CD14-positive monocyte (primary cell): ENCODE measurements at regions not wholly inside any gene's neighbourhood (a gene's known extent, or its start where the extent isn't known, plus 50 kb on each side); places are given as distances from the start of the nearest gene placed in this dataset.

Experiments used
- DNase-seq, 3 donors: peaks; one replicate each; pipeline ENCODE4 v3.0.0-alpha.2; 2011 to 2022
- H2AFZ ChIP-seq: 2 replicates; pipeline ENCODE4 v1.6.0; 2012; ENCODE audit warnings: mild to moderate bottlenecking, low read depth, low read length, inconsistent platforms; ENCODE audit not compliant: insufficient read depth, poor library complexity, severe bottlenecking
- H3K27ac ChIP-seq, 2 donors: 1 replicate in 1 of 2; 2 replicates in 1 of 2; pipeline ENCODE4 v1.5.1; 2012 to 2013; ENCODE audit warnings: low read length in 2 of 2, control low read depth in 1 of 2, inconsistent platforms in 1 of 2, low read depth in 1 of 2, mild to moderate bottlenecking in 1 of 2
- H3K27me3 ChIP-seq, 2 donors: one replicate each; pipeline versions ENCODE4 v1.6.0 to v1.6.1; 2011 to 2013; ENCODE audit warnings: low read length in 2 of 2; ENCODE audit not compliant: control insufficient read depth in 2 of 2, insufficient read depth in 2 of 2
- H3K36me3 ChIP-seq, 2 donors: replicated peaks in 1 of 2; 1 replicate in 1 of 2; 2 replicates in 1 of 2; pipeline versions ENCODE4 v1.5.1 to v1.6.1; 2012 to 2013; ENCODE audit warnings: low read length in 2 of 2, control low read depth in 1 of 2, inconsistent platforms in 1 of 2, mild to moderate bottlenecking in 1 of 2; ENCODE audit not compliant: insufficient read depth in 2 of 2, control insufficient read depth in 1 of 2
- H3K4me1 ChIP-seq, 2 donors: 1 replicate in 1 of 2; 2 replicates in 1 of 2; pipeline versions ENCODE4 v1.5.1 to v1.6.1; 2012 to 2013; ENCODE audit warnings: low read length in 2 of 2, control low read depth in 1 of 2, inconsistent platforms in 1 of 2, mild to moderate bottlenecking in 1 of 2, moderate library complexity in 1 of 2; ENCODE audit not compliant: insufficient read depth in 2 of 2, control insufficient read depth in 1 of 2
- H3K4me2 ChIP-seq: replicated peaks from 2 replicates; pipeline ENCODE3; 2012; ENCODE audit warnings: low read length, moderate library complexity, mild to moderate bottlenecking; ENCODE audit not compliant: poor library complexity, severe bottlenecking; ENCODE audit errors: extremely low read depth
- H3K4me3 ChIP-seq, 3 experiments: fragments of 200-600 bp in 1 of 3; sonication (generic) in 1 of 3; replicated peaks in 1 of 3; 1 replicate in 2 of 3; 2 replicates in 1 of 3; pipeline ENCODE4 v1.5.1; 2011 to 2013; ENCODE audit warnings: low read length in 3 of 3, mild to moderate bottlenecking in 3 of 3, control low read depth in 2 of 3, low read depth in 2 of 3, inconsistent platforms in 1 of 3, moderate library complexity in 1 of 3
- H3K79me2 ChIP-seq: 2 replicates; pipeline ENCODE4 v1.6.0; 2012; ENCODE audit warnings: mild to moderate bottlenecking, control low read depth, inconsistent platforms, low read length, moderate library complexity; ENCODE audit not compliant: insufficient read depth
- H3K9ac ChIP-seq: 2 replicates; pipeline ENCODE4 v1.6.0; 2017; ENCODE audit warnings: low read length, mild to moderate bottlenecking; ENCODE audit not compliant: insufficient read depth, poor library complexity, severe bottlenecking
- H3K9me3 ChIP-seq, 2 donors: replicated peaks in 1 of 2; 1 replicate in 1 of 2; 2 replicates in 1 of 2; pipeline versions ENCODE4 v1.5.1 to v1.6.1; 2012 to 2013; ENCODE audit warnings: low read length in 2 of 2, control low read depth in 1 of 2; ENCODE audit not compliant: control insufficient read depth in 1 of 2, insufficient read depth in 1 of 2
- H4K20me1 ChIP-seq: 2 replicates; pipeline ENCODE4 v1.6.0; 2012; ENCODE audit warnings: mild to moderate bottlenecking, low read length, control low read depth, moderate library complexity; ENCODE audit not compliant: insufficient read depth
- H3K27ac Mint-ChIP-seq, 7 donors: one replicate each; pipeline ENCODE4 v1.8.0; 2020; ENCODE audit warnings: mild to moderate bottlenecking in 7 of 7, mixed read lengths in 7 of 7, moderate library complexity in 6 of 7, inconsistent platforms in 2 of 7
- H3K27me3 Mint-ChIP-seq, 3 donors: one replicate each; pipeline ENCODE4 v1.8.0; 2021 to 2022; ENCODE audit warnings: low read depth in 3 of 3, mild to moderate bottlenecking in 3 of 3, mixed read lengths in 3 of 3, moderate library complexity in 3 of 3, inconsistent platforms in 1 of 3
- H3K36me3 Mint-ChIP-seq, 2 donors: one replicate each; pipeline ENCODE4 v1.8.0; 2020; ENCODE audit warnings: mixed read lengths in 2 of 2, inconsistent platforms in 1 of 2, mild to moderate bottlenecking in 1 of 2
- H3K4me1 Mint-ChIP-seq: one replicate; pipeline ENCODE4 v1.8.0; 2020; ENCODE audit warnings: mild to moderate bottlenecking, mixed read lengths
- H3K4me3 Mint-ChIP-seq, 2 donors: one replicate each; pipeline ENCODE4 v1.8.0; 2020; ENCODE audit warnings: mild to moderate bottlenecking in 2 of 2, mixed read lengths in 2 of 2, moderate library complexity in 1 of 2
- H3K9me3 Mint-ChIP-seq, 7 donors: one replicate each; pipeline ENCODE4 v1.8.0; 2020 to 2022; ENCODE audit warnings: mixed read lengths in 7 of 7, mild to moderate bottlenecking in 6 of 7, moderate library complexity in 6 of 7, inconsistent platforms in 2 of 7
- WGBS: methylation state at CpG from one replicate; pipeline ENCODE4 v1.1.5; 2013; ENCODE audit warnings: missing lambda C conversion rate; ENCODE audit not compliant: insufficient coverage; 5-methylcytosine and 5-hydroxymethylcytosine counted together
- intact Hi-C, 2 donors: fragments of 100-400 bp; cut with micrococcal nuclease; formaldehyde crosslinking; loops; one replicate each; pipeline versions ENCODE4 v1.15.0 to v1.15.1; 2023
- TF ChIP-seq, protein P1 (sequence below): fragments of 200-600 bp; IDR thresholded peaks from one replicate; pipeline ENCODE4 v1.8.0; 2022; ENCODE audit warnings: antibody characterized with exemption, mild to moderate bottlenecking

DNA sequence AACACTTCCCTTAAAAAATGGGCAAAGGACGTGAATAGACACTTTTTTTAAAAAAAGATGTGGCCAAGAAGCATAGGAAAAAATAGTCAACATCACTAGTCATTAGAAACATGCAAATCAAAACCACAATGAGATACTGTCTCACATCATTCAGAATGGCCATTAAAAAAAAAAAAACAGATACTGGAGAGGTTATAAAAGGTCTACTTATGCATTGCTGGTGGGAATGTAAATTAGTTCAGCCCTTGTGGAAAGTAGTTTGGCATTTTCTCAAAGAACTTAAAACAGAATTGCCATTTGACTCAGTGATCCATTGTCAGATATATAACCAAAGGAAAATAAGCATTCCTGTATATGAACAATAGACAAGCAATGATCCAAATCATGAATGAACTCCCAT lies 352.8 kb upstream of the EPHA5 start:
- H3K4me3 Mint-ChIP-seq, result no peak overlapping the region
- Histone ChIP-seq H3K27me3 (no peaks in the 10 kb centered on the region), H3K4me2 (no peak overlapping the region), H3K27ac (no peak overlapping the region), H3K9ac (no peak overlapping the region), H3K4me3 (no peak overlapping the region), H4K20me1 (no peaks in the 10 kb centered on the region), H3K36me3 (no peaks in the 10 kb centered on the region), H2AFZ (no peak overlapping the region), H3K9me3 (peaks cover 7 to 8% of the 10 kb centered on the region in 2 donors), H3K4me1 (no peaks in the 10 kb centered on the region), H3K79me2 (no peaks in the 10 kb centered on the region)
- no CpG with 5 or more reads among the region's 1 CpG for WGBS
- DNase-seq, result no peak
- intact Hi-C loops, result no loop called here
- TF ChIP-seq, protein P1, sequence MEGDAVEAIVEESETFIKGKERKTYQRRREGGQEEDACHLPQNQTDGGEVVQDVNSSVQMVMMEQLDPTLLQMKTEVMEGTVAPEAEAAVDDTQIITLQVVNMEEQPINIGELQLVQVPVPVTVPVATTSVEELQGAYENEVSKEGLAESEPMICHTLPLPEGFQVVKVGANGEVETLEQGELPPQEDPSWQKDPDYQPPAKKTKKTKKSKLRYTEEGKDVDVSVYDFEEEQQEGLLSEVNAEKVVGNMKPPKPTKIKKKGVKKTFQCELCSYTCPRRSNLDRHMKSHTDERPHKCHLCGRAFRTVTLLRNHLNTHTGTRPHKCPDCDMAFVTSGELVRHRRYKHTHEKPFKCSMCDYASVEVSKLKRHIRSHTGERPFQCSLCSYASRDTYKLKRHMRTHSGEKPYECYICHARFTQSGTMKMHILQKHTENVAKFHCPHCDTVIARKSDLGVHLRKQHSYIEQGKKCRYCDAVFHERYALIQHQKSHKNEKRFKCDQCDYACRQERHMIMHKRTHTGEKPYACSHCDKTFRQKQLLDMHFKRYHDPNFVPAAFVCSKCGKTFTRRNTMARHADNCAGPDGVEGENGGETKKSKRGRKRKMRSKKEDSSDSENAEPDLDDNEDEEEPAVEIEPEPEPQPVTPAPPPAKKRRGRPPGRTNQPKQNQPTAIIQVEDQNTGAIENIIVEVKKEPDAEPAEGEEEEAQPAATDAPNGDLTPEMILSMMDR, result no peak
- peaks cover 4 to 10% (median 7%) of the 10 kb centered on the region in 7 donors for H3K9me3 Mint-ChIP-seq
- H3K36me3 Mint-ChIP-seq, result no peaks in the 10 kb centered on the region
- H3K27ac Mint-ChIP-seq, result no peak overlapping the region
- H3K27me3 Mint-ChIP-seq, result no peaks in the 10 kb centered on the region
- no peaks in the 10 kb centered on the region for H3K4me1 Mint-ChIP-seq

DNA sequence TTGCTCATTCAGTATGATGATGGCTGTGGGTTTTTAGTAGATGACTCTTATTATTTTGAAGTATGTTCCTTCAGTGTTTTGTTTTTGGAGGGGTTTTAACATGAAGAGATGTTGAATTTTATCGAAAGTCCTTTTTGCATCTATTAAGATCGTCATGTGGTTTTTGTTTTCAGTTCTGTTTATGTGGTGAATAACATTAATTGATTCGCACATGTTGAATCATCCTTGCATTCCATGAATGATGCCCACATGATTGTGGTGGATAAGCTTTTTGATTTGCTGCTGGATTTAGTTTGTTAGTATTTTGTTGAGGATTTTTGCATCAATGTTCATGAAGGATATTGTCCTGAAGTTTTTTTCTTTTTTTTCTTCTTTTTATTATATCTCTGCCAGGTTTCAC lies 347.4 kb upstream of the EPHA5 start:
- no peaks in the 10 kb centered on the region for H3K36me3 ChIP-seq
- no peaks in the 10 kb centered on the region for H3K27me3 Mint-ChIP-seq
- H4K20me1 ChIP-seq, result no peaks in the 10 kb centered on the region
- no peaks in the 10 kb centered on the region for H3K4me1 Mint-ChIP-seq
- intact Hi-C loops, result no loop called here
- no peak overlapping the region for H3K4me2 ChIP-seq
- H2AFZ ChIP-seq, result no peak overlapping the region
- H3K27ac ChIP-seq, result no peak overlapping the region
- DNase-seq, result no peak
- no peak overlapping the region for H3K9ac ChIP-seq
- H3K9me3 Mint-ChIP-seq, result peaks cover 9 to 22% (median 13%) of the 10 kb centered on the region in 7 donors
- H3K9me3 ChIP-seq, result peaks cover 21 to 26% of the 10 kb centered on the region in 2 donors
- WGBS, result 88% methylated on average over 3 of the region's 3 CpGs
- no peaks in the 10 kb centered on the region for H3K79me2 ChIP-seq
- no peak overlapping the region for H3K4me3 Mint-ChIP-seq
- no peak overlapping the region for H3K4me3 ChIP-seq
- H3K4me1 ChIP-seq, result no peaks in the 10 kb centered on the region
- H3K27me3 ChIP-seq, result no peaks in the 10 kb centered on the region
- no peak overlapping the region for H3K27ac Mint-ChIP-seq
- H3K36me3 Mint-ChIP-seq, result no peaks in the 10 kb centered on the region
- TF ChIP-seq, protein P1, result no peak
